Esophagus mucosa (tissue), 1 donor: ENCODE measurements at regions not wholly inside any gene's neighbourhood (a gene's known extent, or its start where the extent isn't known, plus 50 kb on each side); places are given as distances from the start of the nearest gene placed in this dataset.
"Not testable (repeated sequence)": the region's sequence is repeated elsewhere in the genome, so short reads cannot be mapped to it uniquely, and the experiment has no call there.

Source experiments
- ATAC-seq: fragments of 200-7000 bp; cut with Tn5 transposase; one replicate; pipeline ENCODE4 v1.9.1; 2020
- donor health status: DM: yes; HTN: yes; CAD: no.

DNA sequence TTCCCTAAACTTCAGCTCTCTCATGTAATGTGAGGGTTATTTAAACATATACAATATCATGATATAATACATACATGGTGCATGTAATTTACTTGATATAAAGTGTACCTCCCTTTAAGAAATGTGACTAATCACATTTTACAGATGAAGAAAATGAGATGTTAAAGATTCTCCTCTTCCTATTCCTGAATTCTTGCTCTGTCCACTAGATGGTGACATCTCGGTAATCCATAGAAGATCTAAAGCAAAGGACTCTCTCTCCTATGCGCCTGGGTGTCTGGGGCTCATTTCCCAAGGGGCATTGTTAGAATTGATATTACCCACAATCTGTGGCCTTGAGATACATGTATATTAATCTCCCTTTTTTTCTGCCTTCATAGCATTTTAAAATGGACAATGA lies 804.9 kb downstream of the RAB28 start:
- ATAC-seq = no peak

- no peak for ATAC-seq
These were observed 810.0 kb downstream of the RAB28 start for GRCh38 chr4:12674184-12674583.

GRCh38 chr4:12672303-12672702 lies 811.8 kb downstream of the RAB28 start:
- ATAC-seq = no peak

DNA sequence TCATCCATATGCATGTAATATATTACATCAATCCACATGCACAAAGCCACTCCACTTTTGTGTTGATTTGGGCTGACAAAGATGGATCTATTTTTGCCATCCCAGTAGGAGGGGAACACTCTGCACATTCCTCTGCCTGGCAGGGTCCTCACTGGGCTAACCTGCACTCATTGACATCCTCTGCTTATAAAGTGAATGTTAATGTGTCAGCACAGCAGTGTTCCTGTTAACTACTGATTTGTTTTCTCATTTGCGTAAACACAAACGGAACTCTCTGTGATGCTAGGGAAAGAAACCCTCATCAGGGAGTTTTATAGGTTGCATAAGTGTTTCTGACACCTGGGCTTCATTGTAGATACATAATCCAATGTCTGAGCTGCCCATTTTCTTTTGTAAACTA lies 826.0 kb downstream of the RAB28 start:
- no peak for ATAC-seq

DNA sequence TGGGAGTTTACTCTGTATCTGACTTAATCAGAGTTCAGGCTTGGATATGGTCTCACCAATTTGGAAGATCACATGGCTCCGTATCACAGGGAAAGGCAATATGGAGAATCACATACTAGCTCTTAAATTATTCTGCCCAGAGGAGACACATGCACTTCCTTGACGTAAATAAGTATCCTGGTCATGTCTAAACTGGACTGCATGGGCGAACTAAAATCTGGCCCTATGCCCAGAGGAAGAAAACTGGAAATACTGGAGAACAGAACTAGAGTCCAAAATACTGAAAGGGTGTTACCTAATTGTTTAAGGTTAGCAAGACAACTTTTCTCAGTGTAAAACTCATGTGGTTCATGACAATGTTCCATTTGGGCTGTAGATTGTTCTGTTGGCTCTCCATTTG lies 832.3 kb downstream of the RAB28 start:
- ATAC-seq = no peak

- ATAC-seq = no peak
These were observed 838.4 kb downstream of the RAB28 start for GRCh38 chr4:12645732-12646131.

- ATAC-seq = no peak
These were observed 839.9 kb downstream of the RAB28 start for GRCh38 chr4:12644261-12644660.

- ATAC-seq = no peak
These were observed 847.9 kb downstream of the RAB28 start for GRCh38 chr4:12636191-12636590.

- ATAC-seq = no peak
These were observed 848.5 kb downstream of the RAB28 start for GRCh38 chr4:12635629-12636028.

- ATAC-seq = peak; percentile 90
These were observed 851.0 kb downstream of the RAB28 start for GRCh38 chr4:12633053-12633651.

DNA sequence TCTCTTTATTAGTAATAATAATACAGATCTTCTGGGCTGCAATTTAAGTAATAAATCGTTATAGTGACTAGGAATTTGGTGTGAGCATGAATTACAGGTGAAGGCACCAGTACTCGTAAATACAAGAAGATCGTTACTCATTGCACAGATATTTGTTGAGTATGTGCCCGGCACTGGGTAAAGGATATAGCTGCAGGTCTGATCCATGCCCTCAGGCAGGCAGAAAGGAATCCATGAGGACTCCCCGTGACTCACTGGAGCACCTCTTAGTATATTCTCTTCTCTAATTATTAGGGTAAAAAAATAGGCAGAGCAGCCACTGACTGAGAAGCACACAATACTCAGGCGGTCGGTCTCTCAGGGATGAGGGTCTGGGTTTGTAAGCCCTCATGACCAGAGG lies 868.3 kb downstream of the RAB28 start:
- ATAC-seq = no peak

DNA sequence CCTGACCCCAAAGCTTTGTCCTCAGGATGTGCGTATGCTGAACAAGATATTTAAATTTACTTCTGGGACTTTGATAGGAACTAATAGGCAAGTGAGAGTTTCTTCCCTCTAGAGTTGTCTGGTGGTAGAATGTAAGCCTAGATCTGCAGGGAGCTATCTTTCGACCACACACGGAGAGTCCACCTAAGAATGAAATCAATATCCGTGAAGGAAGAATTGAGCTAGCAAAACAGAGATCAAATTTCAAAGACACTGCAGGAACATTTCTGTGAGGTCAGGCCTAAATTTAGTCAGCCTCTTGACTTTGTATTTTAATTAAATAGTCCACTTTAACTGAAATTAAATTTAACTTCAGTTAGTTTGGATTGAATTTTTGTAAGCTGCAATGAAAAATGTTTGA lies 871.3 kb downstream of the RAB28 start:
- ATAC-seq = no peak

GRCh38 chr4:12609212-12609875 lies 874.8 kb downstream of the RAB28 start:
- ATAC-seq = not testable (repeated sequence)

DNA sequence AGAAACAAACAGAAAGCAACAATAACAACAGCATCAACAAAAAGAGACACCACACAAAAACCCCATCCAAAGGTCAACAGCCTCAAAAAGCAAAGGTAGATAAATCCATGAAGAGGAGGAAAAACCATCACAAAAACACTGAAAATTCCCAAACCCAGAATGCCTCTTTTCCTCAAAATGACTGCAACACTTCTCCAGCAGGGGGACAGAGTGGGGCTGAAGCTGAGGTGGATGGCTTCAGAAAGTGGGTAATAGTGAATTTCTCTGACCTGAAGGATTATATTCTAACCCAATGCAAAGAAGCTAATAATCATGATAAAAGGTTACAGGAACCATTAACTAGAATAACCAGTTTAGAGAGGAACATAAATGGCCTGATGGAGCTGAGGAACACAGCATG lies 888.2 kb downstream of the RAB28 start:
- no peak for ATAC-seq

GRCh38 chr4:12595489-12595888 lies 888.7 kb downstream of the RAB28 start:
- ATAC-seq = no peak

DNA sequence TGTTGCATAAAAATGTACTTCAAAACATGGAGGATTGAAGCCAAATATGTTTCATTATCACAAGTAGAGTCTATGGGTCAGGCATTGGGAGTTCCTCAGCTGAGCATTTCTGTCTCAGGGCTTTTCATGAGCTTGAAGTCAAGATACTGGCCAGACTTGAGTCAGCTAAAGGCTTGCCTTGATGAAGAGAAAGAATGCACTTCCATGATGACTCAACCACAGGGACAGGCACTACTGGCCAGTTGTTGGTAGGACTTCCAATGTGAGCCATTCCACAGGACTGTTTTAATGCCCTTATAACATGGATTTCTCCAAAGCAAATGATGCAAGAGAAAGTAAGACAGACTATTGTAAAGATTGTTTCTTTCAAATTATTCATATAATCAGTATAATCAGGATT lies 895.6 kb downstream of the RAB28 start:
- no peak for ATAC-seq

DNA sequence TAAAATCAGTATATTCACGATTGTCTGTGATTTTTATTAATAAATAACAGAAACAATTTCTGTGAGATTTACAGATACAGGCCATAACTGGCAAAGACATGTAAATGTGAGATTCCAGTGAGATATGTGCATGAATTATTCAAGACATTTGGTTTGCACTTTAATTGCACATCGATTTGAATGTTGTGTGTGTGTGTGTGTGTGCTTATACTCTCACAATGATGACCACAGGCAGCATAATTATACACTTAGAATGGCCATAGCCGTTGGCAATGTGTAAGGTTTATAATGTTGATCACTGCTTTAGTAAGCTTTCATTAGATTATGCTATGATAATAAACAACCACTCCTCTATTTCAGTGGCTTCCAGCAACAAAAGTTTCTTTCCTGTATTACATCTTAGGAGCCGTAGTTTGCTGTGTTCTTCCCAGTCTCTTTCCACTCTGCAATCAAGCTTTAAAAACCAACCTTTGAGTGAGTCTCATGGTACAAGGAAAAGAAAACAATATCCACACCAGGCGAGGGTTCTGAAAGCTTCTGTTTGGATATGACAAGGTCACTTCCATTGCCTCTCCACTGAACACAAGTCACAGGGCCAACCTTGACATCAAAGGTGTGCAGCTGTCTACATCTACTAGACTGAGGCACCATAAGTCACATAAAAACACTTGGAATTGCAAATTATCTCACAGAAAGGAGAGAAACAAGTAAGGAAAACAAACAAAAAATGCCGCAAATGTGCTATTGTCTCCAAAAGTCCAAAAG lies 897.7 kb downstream of the RAB28 start:
- no peak for ATAC-seq

GRCh38 chr4:12584116-12584875 lies 899.8 kb downstream of the RAB28 start:
- ATAC-seq = no peak

DNA sequence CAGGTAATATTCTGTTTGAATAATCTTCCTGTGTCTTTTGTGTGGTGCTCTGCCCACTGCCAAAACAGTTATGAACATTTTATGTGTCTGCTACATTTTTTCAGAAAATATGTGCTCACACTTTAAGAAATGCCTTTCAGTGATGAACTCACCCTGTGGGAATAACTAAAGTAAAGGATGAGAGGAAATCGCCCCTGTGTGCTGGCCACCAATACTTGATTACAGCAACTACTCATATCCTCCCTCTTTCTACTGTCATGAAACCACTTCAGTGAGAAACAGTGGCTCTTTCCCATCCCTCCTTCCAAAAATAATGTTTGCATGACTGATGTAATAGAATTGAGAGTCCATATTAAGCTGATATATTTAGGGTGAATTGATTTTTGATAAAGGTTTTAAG lies 900.9 kb downstream of the RAB28 start:
- no peak for ATAC-seq

DNA sequence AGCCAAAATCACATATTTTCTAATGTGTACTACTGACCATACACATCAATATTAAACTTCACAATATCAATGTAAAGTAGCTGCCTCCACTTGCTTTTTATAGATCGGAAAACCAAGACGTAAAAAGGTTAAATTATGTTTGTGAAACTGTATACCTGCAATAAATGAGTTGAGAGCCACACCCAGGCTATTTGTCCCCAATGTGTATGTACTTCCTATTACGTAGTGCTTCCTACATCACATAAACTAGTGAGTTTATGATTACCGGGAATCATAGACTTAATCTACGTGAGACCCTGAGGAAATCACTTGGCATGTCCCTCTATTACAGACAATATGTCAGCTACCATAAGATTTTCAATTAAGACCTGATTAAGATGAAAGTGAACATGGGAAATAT lies 903.4 kb downstream of the RAB28 start:
- no peak for ATAC-seq

DNA sequence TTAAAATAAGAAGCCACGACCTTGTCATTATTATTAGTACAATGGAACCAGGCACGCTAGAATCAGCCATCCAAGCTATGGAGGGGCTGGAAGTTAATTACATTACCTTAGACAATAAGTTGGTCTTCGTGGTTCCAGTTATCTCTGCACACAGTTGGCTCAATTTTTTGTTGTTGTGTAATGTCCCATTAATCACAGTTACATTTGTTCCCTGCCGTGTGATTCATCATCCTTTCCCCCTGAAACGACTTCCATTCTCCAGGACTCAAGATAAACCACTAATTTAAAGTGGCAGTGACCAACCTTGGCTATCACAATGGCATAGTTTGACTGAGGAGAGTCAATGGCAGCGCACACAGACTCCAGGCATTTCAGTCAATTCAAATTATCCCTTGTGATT lies 905.0 kb downstream of the RAB28 start:
- no peak for ATAC-seq

DNA sequence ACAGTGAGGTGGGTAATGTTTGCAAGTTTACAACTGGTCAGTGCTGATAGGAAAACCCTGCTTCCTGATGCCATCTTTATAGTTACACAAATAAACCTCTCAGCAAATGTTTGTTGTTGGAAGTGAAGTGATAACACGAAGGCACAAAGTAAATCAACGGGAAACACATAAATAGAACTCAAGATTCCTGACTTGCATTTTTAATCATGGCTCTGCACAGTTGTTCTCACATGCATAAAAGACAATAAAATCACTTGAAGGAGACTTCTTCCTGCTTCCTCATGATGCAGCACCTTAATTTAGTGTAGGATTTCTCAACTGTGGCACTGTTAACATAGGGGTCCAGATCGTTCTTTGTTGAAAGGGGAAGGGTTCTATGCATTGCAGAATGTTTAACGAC lies 907.7 kb downstream of the RAB28 start:
- no peak for ATAC-seq

GRCh38 chr4:12573716-12574115 lies 910.4 kb downstream of the RAB28 start:
- ATAC-seq = no peak
